ENCODE measurements at regions not wholly inside any gene's neighbourhood (a gene's known extent, or its start where the extent isn't known, plus 50 kb on each side); places are given as distances from the start of the nearest gene placed in this dataset.
A peak's percentile ranks its signal among the peaks of the same experiment; 100 is the strongest.

GRCh38 chr7:14040528-14040927, 51.1 kb upstream of the ETV1 start:
- Histone ChIP-seq H3F3A (replicated peaks; ENCODE audit: low read depth) (no peaks in the 10 kb centered on the region), H3K79me2 (replicated peaks; ENCODE audit: insufficient read depth) (no peaks in the 10 kb centered on the region), H3K4me1 (ENCODE audit: insufficient read depth) (no peaks in the 10 kb centered on the region), H4K20me1 (replicated peaks; ENCODE audit: insufficient read depth) (no peaks in the 10 kb centered on the region), H2AFZ (peak overlapping the region; percentile 43; the same call in 1 of the 2 replicates), H3K9me2 (ENCODE audit: insufficient read depth) (peaks cover 11% of the 10 kb centered on the region; the same call in 1 of the 2 replicates), H3K4me2 (no peak overlapping the region), H3K27me3 (ENCODE audit: insufficient read depth) (no peaks in the 10 kb centered on the region), H3K27ac (ENCODE audit: low read depth) (no peak overlapping the region), H3K4me3 (no peak overlapping the region), H3K36me3 (ENCODE audit: insufficient read depth) (no peaks in the 10 kb centered on the region)
- ATAC-seq (no peak), DNase-seq (ENCODE audit: low spot score) (no peak)
- no peak overlapping the region for H3K4me3 Mint-ChIP-seq
- peaks cover 3% of the 10 kb centered on the region; the same call in 1 of the 3 replicates for H3K9me3 Mint-ChIP-seq
- no peaks in the 10 kb centered on the region for H3K36me3 Mint-ChIP-seq (ENCODE audit: low read depth)
- H3K27ac Mint-ChIP-seq = no peak overlapping the region
- no peaks in the 10 kb centered on the region for H3K4me1 Mint-ChIP-seq
- H3K27me3 Mint-ChIP-seq (ENCODE audit: insufficient read depth, low read depth, poor library complexity) = no peaks in the 10 kb centered on the region
- TF ChIP-seq CREB1 (CRISPR knock-in tag; IDR thresholded peaks at IDR 0.05; ENCODE audit: low read depth) (no peak), STAT1 (IDR thresholded peaks at IDR 0.05; ENCODE audit: unreplicated experiment) (no peak)
